Urinary bladder (tissue), 3 donors: ENCODE measurements at regions not wholly inside any gene's neighbourhood (a gene's known extent, or its start where the extent isn't known, plus 50 kb on each side); places are given as distances from the start of the nearest gene placed in this dataset.
"Not testable (repeated sequence)": the region's sequence is repeated elsewhere in the genome, so short reads cannot be mapped to it uniquely, and the experiment has no call there.

ENCODE experiments used
- DNase-seq: peaks from one replicate; pipeline ENCODE4 v3.0.0-alpha.2; 2015; ENCODE audit errors: extremely low spot score
- H3K27ac ChIP-seq: one replicate; pipeline ENCODE4 v1.5.1; 2013; ENCODE audit warnings: low read depth, mild to moderate bottlenecking, moderate library complexity
- H3K36me3 ChIP-seq: one replicate; pipeline ENCODE4 v1.6.1; 2013; ENCODE audit warnings: mild to moderate bottlenecking, moderate library complexity; ENCODE audit not compliant: insufficient read depth
- H3K4me1 ChIP-seq: one replicate; pipeline ENCODE4 v1.6.1; 2013; ENCODE audit warnings: mild to moderate bottlenecking, moderate library complexity; ENCODE audit not compliant: insufficient read depth
- H3K4me3 ChIP-seq: one replicate; pipeline ENCODE4 v1.5.1; 2013; ENCODE audit warnings: low read depth, low read length
- WGBS: extraction: QIAGEN DNeasy Blood & Tissue Kit; methylation state at CpG from one replicate; pipeline ENCODE4 v1.1.7; 2013; 5-methylcytosine and 5-hydroxymethylcytosine counted together
- donor health status: healthy with polysubstance abuse.
- donor health status: healthy.

DNA sequence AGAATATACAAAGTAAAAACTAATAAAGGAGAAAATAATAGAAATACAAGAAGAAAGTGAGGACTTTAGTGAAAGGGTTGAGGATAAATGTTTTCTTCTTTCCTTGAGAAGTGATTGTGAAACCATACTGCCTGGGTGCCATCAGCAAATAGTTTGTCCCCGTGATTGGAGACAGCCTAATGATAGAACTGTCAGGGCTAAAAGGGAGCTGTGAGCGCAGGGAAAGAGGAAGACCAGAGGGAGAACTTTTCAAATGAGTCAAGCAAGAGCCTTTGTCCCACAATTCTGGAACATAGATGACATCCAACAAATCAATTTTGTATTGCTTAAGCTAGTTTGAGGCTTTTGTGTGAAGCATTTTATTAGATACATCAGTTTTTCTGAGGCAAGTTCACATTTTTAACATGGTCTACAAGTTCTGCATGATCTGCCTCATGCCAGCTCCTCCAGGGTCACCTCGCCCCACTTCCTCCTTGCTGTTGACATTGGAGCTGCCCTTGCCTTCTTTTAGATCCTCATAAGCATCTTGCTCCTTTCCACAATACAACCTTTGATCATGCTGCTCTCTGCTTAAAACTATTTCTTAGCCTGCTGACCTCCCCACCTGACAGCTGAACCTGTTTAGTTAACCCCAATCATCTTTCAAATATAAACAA, 213.4 kb upstream of the REG3G start:
- H3K36me3 ChIP-seq = no peaks in the 10 kb centered on the region
- no peak overlapping the region for H3K4me3 ChIP-seq
- no peaks in the 10 kb centered on the region for H3K4me1 ChIP-seq
- no peak for DNase-seq
- WGBS = 73% methylated on average over 3 of the region's 3 CpGs
- H3K27ac ChIP-seq = no peak overlapping the region

DNA sequence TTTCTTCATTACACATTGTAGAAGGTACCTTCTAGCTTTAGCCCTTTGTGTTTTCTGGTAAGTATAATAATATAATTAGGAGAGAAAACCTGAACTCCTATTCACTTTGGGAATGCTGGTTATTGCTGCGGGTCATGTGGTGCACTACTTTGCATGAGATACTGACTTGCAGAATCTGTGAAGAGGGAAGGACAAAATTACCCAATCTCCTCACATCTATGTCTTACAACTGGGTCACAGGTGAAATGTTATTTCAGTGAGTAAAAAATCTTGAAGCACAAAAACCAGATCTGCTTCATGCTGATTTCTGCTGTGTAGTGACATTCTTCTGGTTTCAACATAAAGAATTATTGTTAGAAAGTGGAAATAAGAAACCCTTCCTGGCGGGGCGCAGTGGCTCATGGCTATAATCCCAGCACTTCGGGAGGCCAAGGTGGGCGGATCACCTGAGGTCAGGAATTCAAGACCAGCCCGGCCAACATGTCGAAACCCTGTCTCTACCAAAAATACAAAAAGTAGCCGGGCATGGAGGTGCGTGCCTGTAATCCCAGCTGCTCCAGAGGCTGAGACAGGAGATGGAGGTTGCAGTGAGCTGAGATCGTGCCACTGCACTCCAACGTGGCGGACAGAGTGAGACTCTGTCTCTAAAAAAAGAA, 211.0 kb upstream of the REG3G start:
- Histone ChIP-seq H3K36me3 (no peaks in the 10 kb centered on the region), H3K4me1 (no peaks in the 10 kb centered on the region), H3K4me3 (no peak overlapping the region), H3K27ac (no peak overlapping the region)
- 87% methylated on average over 12 of the region's 12 CpGs for WGBS
- no peak for DNase-seq

GRCh38 chr2:78817430-78817829, 208.1 kb upstream of the REG3G start:
- H3K36me3 ChIP-seq = no peaks in the 10 kb centered on the region
- H3K4me1 ChIP-seq = no peaks in the 10 kb centered on the region
- no peak overlapping the region for H3K4me3 ChIP-seq
- 70% methylated on average over 4 of the region's 4 CpGs for WGBS
- H3K27ac ChIP-seq = no peak overlapping the region
- no peak for DNase-seq

- WGBS = 65% methylated on average over 2 of the region's 2 CpGs
- DNase-seq = no peak
- H3K27ac ChIP-seq = no peak overlapping the region
- H3K36me3 ChIP-seq = no peaks in the 10 kb centered on the region
- no peak overlapping the region for H3K4me3 ChIP-seq
- H3K4me1 ChIP-seq = no peaks in the 10 kb centered on the region
Measured at GRCh38 chr2:78832481-78832880, 193.0 kb upstream of the REG3G start.

GRCh38 chr2:78839259-78839658, 186.2 kb upstream of the REG3G start:
- Histone ChIP-seq H3K4me3 (no peak overlapping the region), H3K36me3 (no peaks in the 10 kb centered on the region), H3K4me1 (no peaks in the 10 kb centered on the region), H3K27ac (no peak overlapping the region)
- DNase-seq = no peak
- WGBS = 15% methylated on average over 3 of the region's 3 CpGs

DNA sequence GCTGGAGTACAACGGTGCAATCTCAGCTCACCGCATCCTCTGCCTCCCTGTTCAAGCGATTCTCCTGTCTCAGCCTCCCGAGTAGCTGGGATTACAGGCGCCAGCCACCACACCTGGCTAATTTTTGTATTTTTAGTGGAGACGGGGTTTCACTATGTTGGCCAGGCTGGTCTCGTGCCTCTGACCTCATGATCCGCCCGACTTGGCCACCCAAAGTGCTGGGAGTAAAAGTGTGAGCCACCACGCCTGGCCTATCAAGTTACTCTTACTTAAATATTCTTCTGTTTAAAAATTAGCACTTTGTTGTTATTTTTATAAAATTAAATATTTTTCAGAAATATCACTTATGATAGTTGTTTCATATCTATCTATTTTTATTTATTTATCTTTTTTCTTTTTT, 185.2 kb upstream of the REG3G start:
- H3K4me3 ChIP-seq, DNase-seq, H3K27ac ChIP-seq, H3K4me1 ChIP-seq, H3K36me3 ChIP-seq: not testable (repeated sequence)
- 97% methylated on average over 10 of the region's 10 CpGs for WGBS

GRCh38 chr2:78845664-78846185, 179.8 kb upstream of the REG3G start:
- Histone ChIP-seq H3K27ac (no peak overlapping the region), H3K36me3 (no peaks in the 10 kb centered on the region), H3K4me1 (no peaks in the 10 kb centered on the region), H3K4me3 (no peak overlapping the region)
- WGBS = 56% methylated on average over 4 of the region's 4 CpGs
- no peak for DNase-seq

DNA sequence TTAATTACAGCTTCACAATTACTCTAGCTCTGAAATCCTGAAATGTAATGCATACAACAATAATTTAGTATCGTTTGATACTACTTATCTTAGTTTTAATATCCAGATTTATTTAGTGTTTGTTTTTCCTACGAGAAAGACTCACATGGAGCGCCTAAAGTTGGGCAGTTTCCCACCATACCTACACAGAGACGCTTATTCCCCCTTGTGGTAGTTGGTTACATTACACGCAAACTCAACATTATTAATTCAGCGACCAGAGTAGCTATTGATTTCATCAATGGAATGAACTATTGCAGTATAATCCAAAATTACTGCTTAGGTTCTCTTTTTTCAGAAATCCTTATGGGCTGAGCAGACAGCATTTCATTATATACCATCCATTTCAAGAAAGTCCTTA, 164.0 kb upstream of the REG3G start:
- DNase-seq = no peak
- Histone ChIP-seq H3K4me3 (no peak overlapping the region), H3K27ac (no peak overlapping the region), H3K4me1 (no peaks in the 10 kb centered on the region), H3K36me3 (no peaks in the 10 kb centered on the region)
- 59% methylated on average over 6 of the region's 6 CpGs for WGBS

- Histone ChIP-seq H3K36me3 (no peaks in the 10 kb centered on the region), H3K27ac (no peak overlapping the region), H3K4me3 (no peak overlapping the region), H3K4me1 (no peaks in the 10 kb centered on the region)
- WGBS = 80% methylated on average over 3 of the region's 3 CpGs
- no peak for DNase-seq
Measured at GRCh38 chr2:78864205-78864604, 161.3 kb upstream of the REG3G start.

GRCh38 chr2:78865667-78866066, 159.8 kb upstream of the REG3G start:
- Histone ChIP-seq H3K27ac (no peak overlapping the region), H3K4me1 (no peaks in the 10 kb centered on the region), H3K36me3 (no peaks in the 10 kb centered on the region), H3K4me3 (no peak overlapping the region)
- 72% methylated on average over 10 of the region's 10 CpGs for WGBS
- DNase-seq = no peak

- Histone ChIP-seq H3K4me1 (no peaks in the 10 kb centered on the region), H3K36me3 (no peaks in the 10 kb centered on the region), H3K4me3 (no peak overlapping the region), H3K27ac (no peak overlapping the region)
- 45% methylated on average over 1 of the region's 1 CpG for WGBS
- DNase-seq = no peak
Measured at GRCh38 chr2:78870343-78870967, 155.0 kb upstream of the REG3G start.

- 33% methylated on average over 1 of the region's 1 CpG for WGBS
- no peaks in the 10 kb centered on the region for H3K36me3 ChIP-seq
- no peaks in the 10 kb centered on the region for H3K4me1 ChIP-seq
- no peak for DNase-seq
- no peak overlapping the region for H3K4me3 ChIP-seq
- no peak overlapping the region for H3K27ac ChIP-seq
Measured at GRCh38 chr2:78873526-78873925, 152.0 kb upstream of the REG3G start.

GRCh38 chr2:78876316-78876688, 149.2 kb upstream of the REG3G start:
- Histone ChIP-seq H3K4me1 (no peaks in the 10 kb centered on the region), H3K4me3 (no peak overlapping the region), H3K27ac (no peak overlapping the region), H3K36me3 (no peaks in the 10 kb centered on the region)
- no peak for DNase-seq
- WGBS = 59% methylated on average over 2 of the region's 2 CpGs

GRCh38 chr2:78887446-78887845, 138.1 kb upstream of the REG3G start:
- Histone ChIP-seq H3K36me3 (no peaks in the 10 kb centered on the region), H3K4me1 (no peaks in the 10 kb centered on the region), H3K27ac (no peak overlapping the region), H3K4me3 (no peak overlapping the region)
- DNase-seq = no peak
- 87% methylated on average over 1 of the region's 1 CpG for WGBS
